ENCODE measurements at regions not wholly inside any gene's neighbourhood (a gene's known extent, or its start where the extent isn't known, plus 50 kb on each side); places are given as distances from the start of the nearest gene placed in this dataset.

DNA sequence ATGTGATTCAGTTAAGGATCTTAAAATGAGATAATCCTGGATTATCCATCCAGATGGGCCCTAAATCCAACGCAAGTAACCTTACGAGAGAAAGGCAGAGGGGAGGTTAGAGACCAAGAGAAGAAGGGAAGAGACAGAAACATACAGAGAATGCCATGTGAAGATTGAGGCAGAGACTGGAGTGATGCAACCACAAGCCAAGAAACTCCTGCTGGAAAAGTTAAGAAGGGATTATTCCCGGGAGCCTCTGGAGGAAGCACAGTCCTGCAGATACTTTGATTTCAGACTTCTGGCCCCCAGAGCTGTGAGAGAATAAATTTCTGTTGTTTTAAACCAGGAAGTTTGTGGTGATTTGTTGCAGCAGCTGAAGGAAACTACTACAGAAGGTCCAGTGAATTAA is 992.7 kb downstream of the BCL11A start:
- TF ChIP-seq, protein P1, sequence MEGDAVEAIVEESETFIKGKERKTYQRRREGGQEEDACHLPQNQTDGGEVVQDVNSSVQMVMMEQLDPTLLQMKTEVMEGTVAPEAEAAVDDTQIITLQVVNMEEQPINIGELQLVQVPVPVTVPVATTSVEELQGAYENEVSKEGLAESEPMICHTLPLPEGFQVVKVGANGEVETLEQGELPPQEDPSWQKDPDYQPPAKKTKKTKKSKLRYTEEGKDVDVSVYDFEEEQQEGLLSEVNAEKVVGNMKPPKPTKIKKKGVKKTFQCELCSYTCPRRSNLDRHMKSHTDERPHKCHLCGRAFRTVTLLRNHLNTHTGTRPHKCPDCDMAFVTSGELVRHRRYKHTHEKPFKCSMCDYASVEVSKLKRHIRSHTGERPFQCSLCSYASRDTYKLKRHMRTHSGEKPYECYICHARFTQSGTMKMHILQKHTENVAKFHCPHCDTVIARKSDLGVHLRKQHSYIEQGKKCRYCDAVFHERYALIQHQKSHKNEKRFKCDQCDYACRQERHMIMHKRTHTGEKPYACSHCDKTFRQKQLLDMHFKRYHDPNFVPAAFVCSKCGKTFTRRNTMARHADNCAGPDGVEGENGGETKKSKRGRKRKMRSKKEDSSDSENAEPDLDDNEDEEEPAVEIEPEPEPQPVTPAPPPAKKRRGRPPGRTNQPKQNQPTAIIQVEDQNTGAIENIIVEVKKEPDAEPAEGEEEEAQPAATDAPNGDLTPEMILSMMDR (IDR thresholded peaks at IDR 0.05): no peak
- TF ChIP-seq, protein P2, sequence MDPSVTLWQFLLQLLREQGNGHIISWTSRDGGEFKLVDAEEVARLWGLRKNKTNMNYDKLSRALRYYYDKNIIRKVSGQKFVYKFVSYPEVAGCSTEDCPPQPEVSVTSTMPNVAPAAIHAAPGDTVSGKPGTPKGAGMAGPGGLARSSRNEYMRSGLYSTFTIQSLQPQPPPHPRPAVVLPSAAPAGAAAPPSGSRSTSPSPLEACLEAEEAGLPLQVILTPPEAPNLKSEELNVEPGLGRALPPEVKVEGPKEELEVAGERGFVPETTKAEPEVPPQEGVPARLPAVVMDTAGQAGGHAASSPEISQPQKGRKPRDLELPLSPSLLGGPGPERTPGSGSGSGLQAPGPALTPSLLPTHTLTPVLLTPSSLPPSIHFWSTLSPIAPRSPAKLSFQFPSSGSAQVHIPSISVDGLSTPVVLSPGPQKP (IDR thresholded peaks at IDR 0.05; ENCODE audit: low read depth, low read length): no peak
- TF ChIP-seq POLR2AphosphoS2 (conservative IDR thresholded peaks at IDR 0.05; ENCODE audit: low read length): no peak
- no peak for TF ChIP-seq JUNB (IDR thresholded peaks at IDR 0.05)
- TF ChIP-seq RFX5 (IDR thresholded peaks at IDR 0.05): no peak
- TF ChIP-seq KDM1A (IDR thresholded peaks at IDR 0.05; ENCODE audit: low read depth): no peak
- TF ChIP-seq, protein P3, sequence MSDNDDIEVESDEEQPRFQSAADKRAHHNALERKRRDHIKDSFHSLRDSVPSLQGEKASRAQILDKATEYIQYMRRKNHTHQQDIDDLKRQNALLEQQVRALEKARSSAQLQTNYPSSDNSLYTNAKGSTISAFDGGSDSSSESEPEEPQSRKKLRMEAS (IDR thresholded peaks at IDR 0.05): no peak
- TF ChIP-seq, protein P4, sequence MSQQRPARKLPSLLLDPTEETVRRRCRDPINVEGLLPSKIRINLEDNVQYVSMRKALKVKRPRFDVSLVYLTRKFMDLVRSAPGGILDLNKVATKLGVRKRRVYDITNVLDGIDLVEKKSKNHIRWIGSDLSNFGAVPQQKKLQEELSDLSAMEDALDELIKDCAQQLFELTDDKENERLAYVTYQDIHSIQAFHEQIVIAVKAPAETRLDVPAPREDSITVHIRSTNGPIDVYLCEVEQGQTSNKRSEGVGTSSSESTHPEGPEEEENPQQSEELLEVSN (IDR thresholded peaks at IDR 0.05; ENCODE audit: borderline replicate concordance, low read depth): no peak
- TF ChIP-seq REST (IDR thresholded peaks at IDR 0.05): no peak
- no peak for TF ChIP-seq RAD21 (conservative IDR thresholded peaks at IDR 0.05 in 1 of 2, IDR thresholded peaks at IDR 0.05 in 1 of 2)
- TF ChIP-seq POLR2A (IDR thresholded peaks at IDR 0.05; ENCODE audit: low read length): no peak
- TF ChIP-seq HMGXB4 (CRISPR knock-in tag; IDR thresholded peaks at IDR 0.05; ENCODE audit: borderline replicate concordance): no peak

Measured in A549 (cell line).